Eye (tissue), 1 donor: ENCODE measurements at regions not wholly inside any gene's neighbourhood (a gene's known extent, or its start where the extent isn't known, plus 50 kb on each side); places are given as distances from the start of the nearest gene placed in this dataset.
"Not testable (repeated sequence)": the region's sequence is repeated elsewhere in the genome, so short reads cannot be mapped to it uniquely, and the experiment has no call there.

ENCODE experiments used
- DNase-seq: peaks from one replicate; pipeline ENCODE4 v3.0.0-alpha.2; 2015

GRCh38 chr9:42931045-42931444 is 747.6 kb downstream of the SPATA31A6 start:
- not testable (repeated sequence) for DNase-seq

- not testable (repeated sequence) for DNase-seq
Measured at GRCh38 chr9:42937583-42938235, 754.2 kb downstream of the SPATA31A6 start.

- not testable (repeated sequence) for DNase-seq
Measured at GRCh38 chr9:42947050-42947449, 763.6 kb downstream of the SPATA31A6 start.

- peak; percentile 0 for DNase-seq
Measured at GRCh38 chr9:42951239-42951638, 767.8 kb downstream of the SPATA31A6 start.

GRCh38 chr9:42965155-42965554 is 781.7 kb downstream of the SPATA31A6 start:
- DNase-seq = not testable (repeated sequence)

- DNase-seq = not testable (repeated sequence)
Measured at GRCh38 chr9:42971872-42972271, 788.4 kb downstream of the SPATA31A6 start.

- peak; percentile 1 for DNase-seq
Measured at GRCh38 chr9:42974725-42975124, 791.3 kb downstream of the SPATA31A6 start.

- not testable (repeated sequence) for DNase-seq
Measured at GRCh38 chr9:42984761-42985160, 801.3 kb downstream of the SPATA31A6 start.
